ENCODE measurements at regions not wholly inside any gene's neighbourhood (a gene's known extent, or its start where the extent isn't known, plus 50 kb on each side); places are given as distances from the start of the nearest gene placed in this dataset.

GRCh38 chr2:123485056-123485455, 540.0 kb upstream of the CNTNAP5 start:
- WGBS (ENCODE audit: insufficient coverage): no CpG with 5 or more reads among the region's 1 CpG
- no peak overlapping the region for H2AFZ ChIP-seq (ENCODE audit: insufficient read depth, low read depth, low read length, poor library complexity, severe bottlenecking)

DNA sequence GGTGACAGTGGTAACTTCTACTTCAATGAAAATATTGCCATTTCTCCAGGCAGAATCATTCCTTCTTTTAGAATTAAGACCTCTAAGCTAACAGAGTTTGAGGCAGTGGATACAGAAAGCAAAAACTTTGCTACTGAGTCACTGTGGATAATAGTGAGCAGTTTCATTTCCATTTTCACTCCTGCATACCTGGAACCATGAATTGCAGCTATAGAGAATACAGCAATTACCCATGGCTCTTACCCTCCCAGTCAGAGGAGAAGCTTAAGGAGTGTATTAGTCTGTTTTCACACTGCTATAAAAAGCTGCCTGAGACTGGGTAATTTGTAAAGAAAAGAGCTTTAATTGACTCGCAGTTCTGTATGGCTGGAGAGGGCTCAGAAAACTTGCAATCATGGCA, 531.4 kb upstream of the CNTNAP5 start:
- peaks cover 13 to 20% of the 10 kb centered on the region in 2 donors for H3K9me3 ChIP-seq (replicated peaks in 1 of 2; ENCODE audit: control insufficient read depth in 1 of 2, insufficient read depth in 1 of 2, low read length in 2 of 2)
- no peaks in the 10 kb centered on the region for H3K4me1 ChIP-seq (ENCODE audit: control insufficient read depth in 1 of 2, insufficient read depth in 2 of 2, low read length in 2 of 2)
- H3K9me3 Mint-ChIP-seq: peaks cover 4 to 20% (median 8%) of the 10 kb centered on the region in 7 donors
- WGBS (ENCODE audit: insufficient coverage): no CpG with 5 or more reads among the region's 1 CpG
- no peak overlapping the region for H3K4me3 ChIP-seq (replicated peaks in 1 of 3; ENCODE audit: low read depth in 2 of 3, low read length in 3 of 3)
- no peak overlapping the region for H3K27ac ChIP-seq (ENCODE audit: low read depth in 1 of 2, low read length in 2 of 2)
- no peak for DNase-seq
- no peak overlapping the region for H2AFZ ChIP-seq (ENCODE audit: insufficient read depth, low read depth, low read length, poor library complexity, severe bottlenecking)
- no peaks in the 10 kb centered on the region for H3K79me2 ChIP-seq (ENCODE audit: insufficient read depth, low read length)
- H3K27ac Mint-ChIP-seq: no peak overlapping the region
- no peak overlapping the region for H3K9ac ChIP-seq (ENCODE audit: insufficient read depth, low read length, poor library complexity, severe bottlenecking)
- no peak overlapping the region for H3K4me2 ChIP-seq (replicated peaks; ENCODE audit: extremely low read depth, low read length, poor library complexity, severe bottlenecking)
- no peaks in the 10 kb centered on the region for H3K36me3 Mint-ChIP-seq
- H3K36me3 ChIP-seq (replicated peaks in 1 of 2; ENCODE audit: control insufficient read depth in 1 of 2, insufficient read depth in 2 of 2, low read length in 2 of 2): no peaks in the 10 kb centered on the region
- no peak overlapping the region for H3K4me3 Mint-ChIP-seq
- H4K20me1 ChIP-seq (ENCODE audit: insufficient read depth, low read length): no peaks in the 10 kb centered on the region
- intact Hi-C loops (cut with micrococcal nuclease): no loop called here
- TF ChIP-seq, protein P1, sequence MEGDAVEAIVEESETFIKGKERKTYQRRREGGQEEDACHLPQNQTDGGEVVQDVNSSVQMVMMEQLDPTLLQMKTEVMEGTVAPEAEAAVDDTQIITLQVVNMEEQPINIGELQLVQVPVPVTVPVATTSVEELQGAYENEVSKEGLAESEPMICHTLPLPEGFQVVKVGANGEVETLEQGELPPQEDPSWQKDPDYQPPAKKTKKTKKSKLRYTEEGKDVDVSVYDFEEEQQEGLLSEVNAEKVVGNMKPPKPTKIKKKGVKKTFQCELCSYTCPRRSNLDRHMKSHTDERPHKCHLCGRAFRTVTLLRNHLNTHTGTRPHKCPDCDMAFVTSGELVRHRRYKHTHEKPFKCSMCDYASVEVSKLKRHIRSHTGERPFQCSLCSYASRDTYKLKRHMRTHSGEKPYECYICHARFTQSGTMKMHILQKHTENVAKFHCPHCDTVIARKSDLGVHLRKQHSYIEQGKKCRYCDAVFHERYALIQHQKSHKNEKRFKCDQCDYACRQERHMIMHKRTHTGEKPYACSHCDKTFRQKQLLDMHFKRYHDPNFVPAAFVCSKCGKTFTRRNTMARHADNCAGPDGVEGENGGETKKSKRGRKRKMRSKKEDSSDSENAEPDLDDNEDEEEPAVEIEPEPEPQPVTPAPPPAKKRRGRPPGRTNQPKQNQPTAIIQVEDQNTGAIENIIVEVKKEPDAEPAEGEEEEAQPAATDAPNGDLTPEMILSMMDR (IDR thresholded peaks at IDR 0.05): no peak
- H3K27me3 Mint-ChIP-seq (ENCODE audit: low read depth in 3 of 3): no peaks in the 10 kb centered on the region
- H3K4me1 Mint-ChIP-seq: no peaks in the 10 kb centered on the region
- no peaks in the 10 kb centered on the region for H3K27me3 ChIP-seq (ENCODE audit: control insufficient read depth in 2 of 2, insufficient read depth in 2 of 2, low read length in 2 of 2)

More at GRCh38 chr2:123485056-123485455, 540.0 kb upstream of the CNTNAP5 start:
- H3K79me2 ChIP-seq (ENCODE audit: insufficient read depth, low read length): no peaks in the 10 kb centered on the region
- H3K4me1 Mint-ChIP-seq: no peaks in the 10 kb centered on the region
- no peaks in the 10 kb centered on the region for H3K27me3 Mint-ChIP-seq (ENCODE audit: low read depth in 3 of 3)
- H3K9me3 Mint-ChIP-seq: peaks cover 0 to 8% (median 4%) of the 10 kb centered on the region in 7 donors
- no peaks in the 10 kb centered on the region for H4K20me1 ChIP-seq (ENCODE audit: insufficient read depth, low read length)
- H3K36me3 Mint-ChIP-seq: no peaks in the 10 kb centered on the region
- no peaks in the 10 kb centered on the region for H3K4me1 ChIP-seq (ENCODE audit: control insufficient read depth in 1 of 2, insufficient read depth in 2 of 2, low read length in 2 of 2)
- no peaks in the 10 kb centered on the region for H3K36me3 ChIP-seq (replicated peaks in 1 of 2; ENCODE audit: control insufficient read depth in 1 of 2, insufficient read depth in 2 of 2, low read length in 2 of 2)
- no peaks in the 10 kb centered on the region for H3K27me3 ChIP-seq (ENCODE audit: control insufficient read depth in 2 of 2, insufficient read depth in 2 of 2, low read length in 2 of 2)
- TF ChIP-seq, protein P1 (IDR thresholded peaks at IDR 0.05): no peak
- intact Hi-C loops (cut with micrococcal nuclease): no loop called here
- no peak overlapping the region for H3K4me3 ChIP-seq (replicated peaks in 1 of 3; ENCODE audit: low read depth in 2 of 3, low read length in 3 of 3)
- no peak overlapping the region for H3K9ac ChIP-seq (ENCODE audit: insufficient read depth, low read length, poor library complexity, severe bottlenecking)
- no peak overlapping the region for H3K4me2 ChIP-seq (replicated peaks; ENCODE audit: extremely low read depth, low read length, poor library complexity, severe bottlenecking)
- H3K27ac ChIP-seq (ENCODE audit: low read depth in 1 of 2, low read length in 2 of 2): no peak overlapping the region
- DNase-seq: no peak
- no peak overlapping the region for H3K27ac Mint-ChIP-seq
- peaks cover 0 to 2% of the 10 kb centered on the region in 2 donors for H3K9me3 ChIP-seq (replicated peaks in 1 of 2; ENCODE audit: control insufficient read depth in 1 of 2, insufficient read depth in 1 of 2, low read length in 2 of 2)
- no peak overlapping the region for H3K4me3 Mint-ChIP-seq

Measured in CD14-positive monocyte (primary cell).